HepG2 (cell line): ENCODE measurements at regions not wholly inside any gene's neighbourhood (a gene's known extent, or its start where the extent isn't known, plus 50 kb on each side); places are given as distances from the start of the nearest gene placed in this dataset.

Experiments used
- FOXA1 ChIP-seq, 2 experiments: fragments of 450-650 bp in 1 of 2; sonication (generic) in 1 of 2; formaldehyde crosslinking in 1 of 2; IDR thresholded peaks; 2 replicates each; pipeline versions ENCODE4 v1.4.0 to v1.6.1; 2016 to 2020; ENCODE audit warnings: missing genetic modification reagents in 1 of 2
- GABPA ChIP-seq, 2 experiments: IDR thresholded peaks; 2 replicates each; pipeline ENCODE4 v1.6.1; 2011 to 2016; ENCODE audit warnings: low read depth in 2 of 2, low read length in 1 of 2, missing biosample characterization in 1 of 2, missing genetic modification characterization in 1 of 2
- GPN1 ChIP-seq: sonication (generic); formaldehyde crosslinking; IDR thresholded peaks from 2 replicates; pipeline ENCODE4 v1.5.1; 2020; ENCODE audit warnings: missing genetic modification reagents, borderline replicate concordance
- HDAC2 ChIP-seq: sonication (generic); formaldehyde crosslinking; IDR thresholded peaks from 2 replicates; pipeline ENCODE4 v1.4.0; 2020; ENCODE audit warnings: missing genetic modification reagents
- HMG20A ChIP-seq: IDR thresholded peaks from 2 replicates; pipeline ENCODE4 v1.6.1; 2016; ENCODE audit warnings: borderline replicate concordance
- HNRNPLL ChIP-seq: fragments of 200-400 bp; formaldehyde crosslinking; IDR thresholded peaks from 2 replicates; pipeline ENCODE4 v1.6.1; 2017; ENCODE audit warnings: mild to moderate bottlenecking, low read depth, low read length; ENCODE audit not compliant: poor library complexity, severe bottlenecking
- JUN ChIP-seq: sonication (generic); formaldehyde crosslinking; IDR thresholded peaks from 2 replicates; pipeline ENCODE4 v1.4.0; 2020; ENCODE audit warnings: mild to moderate bottlenecking, missing genetic modification reagents
- PHF21A ChIP-seq: sonication (generic); formaldehyde crosslinking; IDR thresholded peaks from 2 replicates; pipeline ENCODE4 v1.5.0; 2020; ENCODE audit warnings: mild to moderate bottlenecking, missing genetic modification reagents
- SCMH1 ChIP-seq: sonication (generic); formaldehyde crosslinking; IDR thresholded peaks from 2 replicates; pipeline ENCODE4 v1.9.0; 2021; ENCODE audit warnings: missing genetic modification reagents, mild to moderate bottlenecking, borderline replicate concordance
- ZNF274 ChIP-seq: sonication (generic); formaldehyde crosslinking; IDR thresholded peaks from 2 replicates; pipeline ENCODE4 v1.5.1; 2020; ENCODE audit warnings: mild to moderate bottlenecking, missing genetic modification reagents
- ZNF333 ChIP-seq: sonication (generic); formaldehyde crosslinking; IDR thresholded peaks from 2 replicates; pipeline ENCODE4 v1.4.0; 2020; ENCODE audit warnings: mild to moderate bottlenecking, missing genetic modification reagents, borderline replicate concordance
- TF ChIP-seq, protein P1 (sequence below): sonication (generic); formaldehyde crosslinking; IDR thresholded peaks from 2 replicates; pipeline ENCODE4 v1.8.1; 2022; ENCODE audit warnings: low read depth, mild to moderate bottlenecking, missing genetic modification reagents

DNA sequence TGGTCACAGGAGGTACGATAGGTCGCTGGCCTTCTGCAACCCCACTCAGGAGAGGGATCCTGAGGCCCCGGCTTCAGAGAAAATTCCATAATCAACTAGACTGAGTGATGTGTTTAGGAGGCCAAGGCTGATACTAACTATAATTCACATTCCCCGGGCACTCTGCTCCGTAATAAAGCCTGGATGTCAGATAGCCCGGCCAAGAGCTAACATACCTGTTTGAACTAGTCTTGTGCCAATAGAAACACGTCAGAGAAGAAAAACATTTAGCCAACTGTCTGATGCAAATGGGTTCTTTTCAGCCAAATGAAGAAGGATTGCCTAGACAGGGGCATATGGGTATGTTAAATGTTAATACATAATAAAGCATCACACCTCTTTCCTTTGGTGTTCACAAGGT, 204.2 kb downstream of the TSHZ3 start:
- no peak for TF ChIP-seq HDAC2 (CRISPR knock-in tag)
- TF ChIP-seq, protein P1, sequence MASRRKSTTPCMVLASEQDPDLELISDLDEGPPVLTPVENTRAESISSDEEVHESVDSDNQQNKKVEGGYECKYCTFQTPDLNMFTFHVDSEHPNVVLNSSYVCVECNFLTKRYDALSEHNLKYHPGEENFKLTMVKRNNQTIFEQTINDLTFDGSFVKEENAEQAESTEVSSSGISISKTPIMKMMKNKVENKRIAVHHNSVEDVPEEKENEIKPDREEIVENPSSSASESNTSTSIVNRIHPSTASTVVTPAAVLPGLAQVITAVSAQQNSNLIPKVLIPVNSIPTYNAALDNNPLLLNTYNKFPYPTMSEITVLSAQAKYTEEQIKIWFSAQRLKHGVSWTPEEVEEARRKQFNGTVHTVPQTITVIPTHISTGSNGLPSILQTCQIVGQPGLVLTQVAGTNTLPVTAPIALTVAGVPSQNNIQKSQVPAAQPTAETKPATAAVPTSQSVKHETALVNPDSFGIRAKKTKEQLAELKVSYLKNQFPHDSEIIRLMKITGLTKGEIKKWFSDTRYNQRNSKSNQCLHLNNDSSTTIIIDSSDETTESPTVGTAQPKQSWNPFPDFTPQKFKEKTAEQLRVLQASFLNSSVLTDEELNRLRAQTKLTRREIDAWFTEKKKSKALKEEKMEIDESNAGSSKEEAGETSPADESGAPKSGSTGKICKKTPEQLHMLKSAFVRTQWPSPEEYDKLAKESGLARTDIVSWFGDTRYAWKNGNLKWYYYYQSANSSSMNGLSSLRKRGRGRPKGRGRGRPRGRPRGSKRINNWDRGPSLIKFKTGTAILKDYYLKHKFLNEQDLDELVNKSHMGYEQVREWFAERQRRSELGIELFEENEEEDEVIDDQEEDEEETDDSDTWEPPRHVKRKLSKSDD (CRISPR knock-in tag) = no peak
- TF ChIP-seq PHF21A = no peak
- no peak for TF ChIP-seq SCMH1 (CRISPR knock-in tag)
- TF ChIP-seq HNRNPLL = no peak
- no peak for TF ChIP-seq FOXA1 (IDR thresholded peaks at IDR 0.05)
- TF ChIP-seq FOXA1 (CRISPR knock-in tag; IDR thresholded peaks at IDR 0.05) = no peak
- TF ChIP-seq GPN1 (CRISPR knock-in tag) = no peak
- TF ChIP-seq GABPA (IDR thresholded peaks at IDR 0.05; ENCODE audit: low read depth, low read length) = no peak
- TF ChIP-seq GABPA (CRISPR knock-in tag; IDR thresholded peaks at IDR 0.05; ENCODE audit: low read depth) = no peak
- no peak for TF ChIP-seq ZNF274 (CRISPR knock-in tag)
- TF ChIP-seq ZNF333 (CRISPR knock-in tag) = no peak
- TF ChIP-seq HMG20A = no peak
- no peak for TF ChIP-seq JUN
